ENCODE measurements at regions not wholly inside any gene's neighbourhood (a gene's known extent, or its start where the extent isn't known, plus 50 kb on each side); places are given as distances from the start of the nearest gene placed in this dataset.

DNA sequence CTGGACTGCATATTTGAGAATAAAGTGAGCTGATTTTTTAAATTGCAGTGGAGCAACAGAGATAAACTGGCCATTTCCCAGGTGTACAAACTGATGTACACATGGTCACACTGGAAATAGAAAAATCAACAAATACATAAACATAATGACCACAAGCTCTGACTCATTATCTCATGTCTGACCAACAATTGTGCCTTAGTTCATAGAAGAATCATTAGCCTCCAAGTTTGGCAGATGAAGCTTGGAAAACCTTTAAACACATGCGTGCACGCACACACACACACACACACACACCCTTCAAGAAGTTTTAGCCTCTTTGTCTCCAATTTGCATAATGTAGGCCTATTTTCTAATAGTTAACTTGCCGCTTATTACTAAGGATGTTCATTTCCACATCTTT lies 308.9 kb upstream of the POM121L12 start:
- no peak overlapping the region for H3K4me3 ChIP-seq (ENCODE audit: low read length)
- DNase-seq (ENCODE audit: low read depth, low spot score): no peak

- DNase-seq (ENCODE audit: low read depth, low spot score): no peak
- H3K4me3 ChIP-seq (ENCODE audit: low read length): no peak overlapping the region
These were observed 311.8 kb upstream of the POM121L12 start for GRCh38 chr7:52723606-52724005.

DNA sequence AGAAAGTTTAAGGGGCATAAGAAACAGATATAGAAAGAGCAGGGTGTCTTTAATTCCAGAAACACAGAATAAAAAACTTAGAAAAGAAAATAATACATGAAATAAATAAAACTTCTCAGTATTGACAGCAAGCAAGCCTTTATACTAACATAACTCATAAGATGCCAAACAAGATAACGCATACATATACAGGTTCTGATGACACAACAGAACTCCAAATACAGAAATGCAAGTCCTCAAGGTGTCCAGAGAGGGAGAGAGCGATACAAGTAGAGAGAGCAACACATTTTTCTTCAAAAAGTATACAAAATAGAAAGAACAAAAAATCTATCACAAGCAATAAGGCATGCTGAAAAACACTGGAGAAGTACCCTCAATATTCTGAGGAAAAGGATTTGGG lies 314.6 kb upstream of the POM121L12 start:
- no peak overlapping the region for H3K4me3 ChIP-seq (ENCODE audit: low read length)
- DNase-seq (ENCODE audit: low read depth, low spot score): no peak

DNA sequence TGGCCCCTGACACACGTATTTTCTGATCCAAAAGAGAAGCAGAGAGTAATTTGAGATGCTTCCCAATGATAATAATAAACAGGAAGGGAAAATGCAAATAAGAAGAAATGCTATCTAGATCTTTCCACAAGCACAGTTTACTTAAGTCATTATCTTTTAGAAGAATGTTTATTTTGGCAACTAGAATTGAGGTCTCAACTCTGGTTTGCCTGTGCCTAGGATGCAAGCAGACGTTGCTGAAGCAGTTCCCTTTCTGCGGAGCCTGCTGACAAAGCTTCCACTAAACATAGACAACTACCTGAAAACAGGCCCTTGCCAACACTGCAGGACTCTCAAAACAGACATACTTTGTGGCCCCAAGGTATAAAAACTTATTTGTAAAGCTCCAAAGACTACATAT lies 315.8 kb upstream of the POM121L12 start:
- no peak for DNase-seq (ENCODE audit: low read depth, low spot score)
- H3K4me3 ChIP-seq (ENCODE audit: low read length): no peak overlapping the region

GRCh38 chr7:52715701-52716100 lies 319.7 kb upstream of the POM121L12 start:
- no peak overlapping the region for H3K4me3 ChIP-seq (ENCODE audit: low read length)
- no peak for DNase-seq (ENCODE audit: low read depth, low spot score)

- no peak for DNase-seq (ENCODE audit: low read depth, low spot score)
- H3K4me3 ChIP-seq (ENCODE audit: low read length): no peak overlapping the region
These were observed 322.5 kb upstream of the POM121L12 start for GRCh38 chr7:52712938-52713337.

- DNase-seq (ENCODE audit: low read depth, low spot score): peak; percentile 68
- no peak overlapping the region for H3K4me3 ChIP-seq (ENCODE audit: low read length)
These were observed 323.5 kb upstream of the POM121L12 start for GRCh38 chr7:52711951-52712350.

DNA sequence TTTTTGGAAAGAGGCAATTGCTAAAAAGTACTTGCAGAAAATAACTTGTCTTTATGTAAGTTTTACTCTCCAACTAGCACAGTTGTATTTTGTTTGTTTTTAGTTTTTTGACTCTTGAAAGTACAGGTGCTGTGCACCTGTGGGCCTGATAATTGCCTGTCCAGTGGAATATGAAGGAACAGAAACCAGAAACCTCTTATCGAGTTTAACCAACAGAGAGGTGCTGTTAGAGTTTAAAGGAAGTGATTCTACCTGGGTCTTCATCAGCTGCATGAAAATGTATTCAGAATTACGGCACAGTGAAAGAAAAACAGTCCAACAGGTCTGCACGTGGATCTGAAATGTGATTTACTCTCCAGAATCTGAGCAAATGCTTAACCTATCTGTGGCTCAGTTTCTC lies 326.6 kb upstream of the POM121L12 start:
- DNase-seq (ENCODE audit: low read depth, low spot score): no peak
- H3K4me3 ChIP-seq (ENCODE audit: low read length): no peak overlapping the region

- H3K4me3 ChIP-seq (ENCODE audit: low read length): no peak overlapping the region
- DNase-seq (ENCODE audit: low read depth, low spot score): no peak
These were observed 329.7 kb upstream of the POM121L12 start for GRCh38 chr7:52705768-52706167.

DNA sequence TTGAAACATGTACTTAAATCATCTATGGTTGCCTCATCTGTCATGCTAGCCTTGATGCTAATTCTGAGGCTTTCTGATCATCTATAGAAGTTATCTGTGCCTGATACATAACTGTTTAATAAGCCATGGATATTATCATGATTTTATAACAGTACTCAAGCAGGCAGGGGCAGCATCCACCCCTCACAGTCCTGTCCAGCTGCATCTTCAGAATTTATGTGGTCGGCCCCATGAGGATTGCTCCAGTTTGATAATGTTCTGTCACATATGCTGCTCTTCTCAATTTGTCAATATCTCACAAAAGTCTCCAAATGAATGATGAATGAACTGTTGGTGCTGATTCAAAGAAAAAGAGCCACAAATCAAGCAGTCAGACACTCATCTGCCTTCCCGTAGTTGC lies 335.1 kb upstream of the POM121L12 start:
- H3K4me3 ChIP-seq (ENCODE audit: low read length): no peak overlapping the region
- DNase-seq (ENCODE audit: low read depth, low spot score): no peak

DNA sequence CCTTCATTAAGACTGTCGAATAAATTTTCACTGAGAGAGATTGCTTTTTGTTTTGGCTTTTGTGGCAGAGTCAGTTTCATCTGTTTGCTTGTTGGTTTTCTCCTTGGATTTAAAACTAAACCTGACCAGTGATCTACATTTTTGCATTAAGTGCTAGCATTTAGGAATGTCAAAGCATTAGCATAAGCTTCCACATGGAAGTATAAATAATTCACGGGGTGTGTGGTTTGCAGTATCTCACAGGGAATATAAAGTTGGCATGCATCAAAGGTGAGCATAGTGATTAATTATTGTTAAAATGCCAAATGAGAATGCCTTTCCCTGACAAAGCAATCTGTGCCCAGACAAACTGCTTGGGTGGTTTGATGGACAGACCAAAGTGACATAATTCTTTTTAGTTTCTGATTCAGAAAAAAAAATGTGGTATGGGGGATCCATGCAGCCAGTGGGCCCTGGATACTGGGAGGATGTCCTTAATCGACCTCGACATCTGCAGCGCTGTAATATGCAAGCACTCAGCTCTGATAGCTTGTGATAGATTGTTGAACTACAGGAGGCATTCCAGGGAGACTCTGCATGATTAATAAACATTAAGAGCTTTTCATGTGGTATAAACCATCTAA lies 339.3 kb upstream of the POM121L12 start:
- no peak for DNase-seq (ENCODE audit: low read depth, low spot score)
- no peak overlapping the region for H3K4me3 ChIP-seq (ENCODE audit: low read length)

GRCh38 chr7:52691257-52691656 lies 344.2 kb upstream of the POM121L12 start:
- DNase-seq (ENCODE audit: low read depth, low spot score): no peak
- H3K4me3 ChIP-seq (ENCODE audit: low read length): no peak overlapping the region

DNA sequence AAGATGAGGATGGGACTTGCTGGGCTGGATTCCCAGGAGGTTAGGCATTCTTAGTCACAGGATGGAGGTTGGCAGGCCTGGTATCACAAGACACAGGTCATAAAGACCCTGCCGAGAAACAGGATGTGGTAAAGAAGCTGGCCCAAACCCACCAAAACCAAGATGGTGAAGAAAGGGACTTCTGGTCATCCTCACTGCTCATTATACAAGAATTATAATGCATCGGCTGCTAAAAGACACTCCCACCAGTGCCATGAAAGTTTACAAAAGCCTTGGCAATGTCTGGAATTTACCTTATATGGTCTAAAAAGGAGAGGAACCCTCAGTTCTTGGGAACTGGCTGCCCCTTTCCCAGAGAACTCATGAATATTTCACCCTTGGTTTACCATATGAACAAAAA lies 345.5 kb upstream of the POM121L12 start:
- DNase-seq (ENCODE audit: low read depth, low spot score): no peak
- H3K4me3 ChIP-seq (ENCODE audit: low read length): no peak overlapping the region

GRCh38 chr7:52685333-52685732 lies 350.1 kb upstream of the POM121L12 start:
- no peak overlapping the region for H3K4me3 ChIP-seq (ENCODE audit: low read length)
- DNase-seq (ENCODE audit: low read depth, low spot score): no peak

GRCh38 chr7:52684388-52684787 lies 351.0 kb upstream of the POM121L12 start:
- H3K4me3 ChIP-seq (ENCODE audit: low read length): no peak overlapping the region

DNA sequence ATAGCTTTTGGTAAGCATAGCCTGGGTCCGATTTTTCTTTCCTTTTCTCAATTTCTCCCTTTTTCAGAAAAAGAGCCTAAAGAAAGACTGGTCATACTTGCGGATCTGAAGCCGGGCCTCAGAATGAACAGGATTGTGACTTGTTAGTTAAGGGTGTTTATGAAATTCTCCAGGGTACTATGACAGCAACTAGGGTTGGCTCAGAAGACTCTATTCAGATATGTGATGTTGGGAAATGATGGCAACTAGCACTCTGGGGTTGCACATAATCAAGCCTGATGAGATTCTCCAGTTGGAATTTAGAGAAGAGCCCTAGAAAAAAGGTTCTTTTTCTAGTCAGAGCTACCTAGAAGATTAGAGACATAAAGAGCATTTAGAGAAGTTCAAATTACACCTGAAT lies 352.4 kb upstream of the POM121L12 start:
- no peak for DNase-seq (ENCODE audit: low read depth, low spot score)
- H3K4me3 ChIP-seq (ENCODE audit: low read length): no peak overlapping the region

More at GRCh38 chr7:52684388-52684787, 351.0 kb upstream of the POM121L12 start:
- DNase-seq (ENCODE audit: low read depth, low spot score): no peak

DNA sequence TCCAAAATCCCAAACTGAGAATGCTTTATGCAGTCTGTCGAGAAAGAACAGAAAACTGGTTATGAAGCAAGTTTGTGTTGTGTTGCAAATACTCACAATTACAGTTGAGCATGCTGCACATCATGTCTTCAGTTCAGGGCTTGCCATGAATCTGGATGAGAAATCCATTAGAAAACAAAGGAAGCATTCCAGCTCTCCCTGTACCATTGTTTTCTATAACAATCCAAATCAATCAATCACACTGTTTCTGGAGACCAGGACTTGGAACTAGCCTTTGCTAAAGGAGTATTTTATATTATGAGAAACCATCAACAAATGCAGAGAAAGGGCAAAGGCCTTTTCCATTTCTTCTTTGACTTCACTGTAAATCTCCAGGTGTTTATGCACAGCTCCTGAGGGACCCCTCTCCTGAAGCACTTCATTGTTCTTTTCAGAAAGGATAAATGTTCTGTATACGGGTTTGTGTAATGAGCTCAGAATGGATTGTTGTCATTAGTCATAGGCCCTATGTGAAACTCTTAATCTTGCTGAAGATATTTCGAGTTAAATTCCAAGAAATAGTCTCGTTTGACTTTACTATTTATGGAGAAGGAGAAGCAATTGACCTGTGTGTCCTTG lies 364.7 kb upstream of the POM121L12 start:
- no peak overlapping the region for H3K4me3 ChIP-seq (ENCODE audit: low read length)
- DNase-seq (ENCODE audit: low read depth, low spot score): no peak

GRCh38 chr7:52669031-52669430 lies 366.4 kb upstream of the POM121L12 start:
- no peak overlapping the region for H3K4me3 ChIP-seq (ENCODE audit: low read length)
- no peak for DNase-seq (ENCODE audit: low read depth, low spot score)

DNA sequence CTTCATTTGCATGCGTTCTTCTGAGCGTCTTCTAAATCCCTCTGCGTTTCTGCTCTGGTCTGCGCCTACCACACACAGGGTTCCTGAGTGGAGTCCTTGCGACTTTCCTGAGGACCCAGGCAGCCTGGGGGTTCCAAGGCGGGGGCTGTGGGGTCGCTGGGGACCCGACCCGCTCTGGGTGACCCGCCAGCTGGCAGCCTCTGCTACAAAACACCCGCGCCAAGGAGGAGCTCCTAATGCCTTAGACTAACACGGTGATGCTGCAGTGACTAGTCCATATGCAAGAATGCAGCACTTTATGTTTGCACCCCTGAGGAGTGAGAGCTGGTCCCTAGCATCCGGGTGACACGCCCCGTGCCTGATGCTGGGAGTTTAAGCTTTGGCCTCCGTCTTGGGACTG lies 367.0 kb upstream of the POM121L12 start:
- no peak overlapping the region for H3K4me3 ChIP-seq (ENCODE audit: low read length)
- DNase-seq (ENCODE audit: low read depth, low spot score): no peak

DNA sequence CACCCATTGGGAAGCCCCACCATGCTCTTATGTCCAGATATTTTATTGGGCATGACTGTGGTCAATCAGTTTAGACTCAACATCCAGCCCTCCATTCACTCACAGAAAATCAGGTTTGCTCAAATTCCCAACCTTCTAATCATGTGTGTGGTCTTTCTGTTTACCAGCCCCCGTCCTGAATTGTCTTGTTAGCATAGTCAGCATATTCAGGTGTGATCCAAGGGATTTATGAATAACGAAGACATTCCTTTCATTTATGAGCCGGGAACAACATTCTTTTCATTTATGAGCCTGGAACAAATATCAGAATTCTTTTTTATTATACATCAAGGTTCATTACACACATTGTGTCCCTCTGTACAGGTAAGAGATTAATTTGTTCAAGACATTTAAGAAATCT lies 376.3 kb upstream of the POM121L12 start:
- DNase-seq (ENCODE audit: low read depth, low spot score): no peak
- no peak overlapping the region for H3K4me3 ChIP-seq (ENCODE audit: low read length)

GRCh38 chr7:52656098-52656497 lies 379.3 kb upstream of the POM121L12 start:
- no peak for DNase-seq (ENCODE audit: low read depth, low spot score)
- no peak overlapping the region for H3K4me3 ChIP-seq (ENCODE audit: low read length)
